CD4-positive, alpha-beta T cell treated with Interleukin-15 for 1 hour (primary cell): ENCODE measurements at regions not wholly inside any gene's neighbourhood (a gene's known extent, or its start where the extent isn't known, plus 50 kb on each side); places are given as distances from the start of the nearest gene placed in this dataset.
"Not testable (repeated sequence)": the region's sequence is repeated elsewhere in the genome, so short reads cannot be mapped to it uniquely, and the experiment has no call there.

ENCODE experiments used
- DNase-seq: peaks from one replicate; pipeline ENCODE4 v3.0.0-alpha.2; 2020

DNA sequence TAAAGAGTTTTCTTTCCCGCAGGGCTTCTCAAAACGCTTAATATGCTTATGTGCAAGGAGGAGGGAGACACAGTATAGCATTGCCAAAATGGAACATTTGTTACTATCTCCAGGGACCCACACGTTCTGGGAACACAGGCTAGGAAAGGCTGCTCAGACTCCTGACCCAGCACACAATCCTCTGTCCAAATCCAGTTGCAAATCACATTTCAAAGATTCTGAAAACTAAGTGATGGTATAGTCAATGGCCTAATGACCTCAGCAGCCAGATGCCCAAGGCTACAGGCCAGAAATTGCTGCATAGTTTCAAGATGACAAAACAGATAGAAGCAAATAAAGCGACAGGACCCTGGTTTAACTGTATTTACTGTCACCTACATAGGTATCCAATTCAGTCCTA is 97.0 kb upstream of the GRIP1 start:
- DNase-seq = no peak

DNA sequence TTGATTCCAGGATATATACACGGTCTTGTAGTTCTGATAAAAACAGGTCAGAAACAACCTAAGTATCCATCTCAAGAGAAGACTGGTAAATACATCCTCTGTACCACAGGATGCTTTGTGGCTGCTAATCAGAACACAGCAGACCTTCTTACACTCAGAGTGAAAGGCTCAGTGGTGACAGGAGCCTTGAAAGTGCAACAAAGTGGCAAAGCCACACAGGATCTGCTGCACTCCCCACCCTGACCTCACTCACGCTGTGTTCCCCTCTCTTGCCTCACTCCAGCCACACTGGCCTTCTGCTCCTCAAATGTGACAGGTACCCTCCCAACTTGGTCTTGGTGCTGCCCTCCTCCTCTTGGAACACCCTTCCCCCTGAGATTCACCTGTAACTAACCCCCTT is 98.1 kb upstream of the GRIP1 start:
- DNase-seq = peak; percentile 29

DNA sequence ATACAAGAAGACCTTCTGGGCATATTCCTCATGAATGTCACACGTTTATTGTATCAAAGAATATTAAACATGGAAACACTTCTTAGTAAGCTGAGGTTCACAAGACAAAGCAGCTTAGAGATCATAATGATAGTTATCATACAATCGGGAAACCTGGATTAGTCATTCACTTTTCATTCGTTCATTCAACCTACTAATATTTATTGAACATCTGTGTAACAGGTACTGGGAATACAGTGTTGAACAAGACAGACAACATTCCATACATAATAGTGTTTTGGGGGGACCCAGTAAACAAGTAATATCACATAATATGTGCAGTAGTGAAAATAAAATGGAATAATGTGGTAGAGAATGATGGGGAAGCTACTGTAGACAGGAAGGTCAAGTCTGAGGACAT is 100.6 kb upstream of the GRIP1 start:
- DNase-seq = no peak

DNA sequence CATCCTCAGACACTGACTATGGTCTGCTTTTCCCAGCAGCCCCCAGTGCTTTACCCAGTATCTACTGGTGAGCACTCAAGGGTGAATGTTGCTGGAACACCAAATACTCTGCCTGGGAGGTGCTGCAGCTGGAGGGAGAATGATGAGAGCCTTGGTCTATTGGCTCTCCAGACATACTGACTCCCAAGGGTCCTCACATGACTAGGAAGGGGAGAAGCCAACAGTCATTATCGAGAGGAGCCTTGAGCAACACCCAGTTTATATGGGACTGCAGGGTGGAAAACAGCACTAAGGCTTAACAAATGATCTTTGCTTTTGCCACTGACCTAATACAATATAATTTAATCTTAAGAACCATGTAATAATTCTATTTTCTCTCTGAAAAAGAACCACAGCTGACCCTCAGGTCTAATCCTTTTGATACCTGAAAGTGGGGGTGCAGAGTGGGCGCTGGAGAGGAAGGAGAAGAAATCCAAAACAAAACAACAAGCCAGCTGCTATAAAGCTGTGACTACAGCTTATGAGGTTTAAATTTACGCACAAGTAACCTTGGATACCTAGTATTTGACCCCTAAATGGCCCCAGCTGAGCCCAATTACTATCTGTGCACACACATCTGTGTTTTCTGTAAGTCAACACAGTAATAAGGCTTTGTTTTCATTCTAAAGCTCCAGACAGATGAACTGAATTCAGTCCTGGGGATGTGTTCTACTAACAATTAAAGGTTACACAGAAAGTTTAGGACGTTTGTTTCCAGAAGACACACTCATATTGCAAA is 107.8 kb upstream of the GRIP1 start:
- DNase-seq = no peak

DNA sequence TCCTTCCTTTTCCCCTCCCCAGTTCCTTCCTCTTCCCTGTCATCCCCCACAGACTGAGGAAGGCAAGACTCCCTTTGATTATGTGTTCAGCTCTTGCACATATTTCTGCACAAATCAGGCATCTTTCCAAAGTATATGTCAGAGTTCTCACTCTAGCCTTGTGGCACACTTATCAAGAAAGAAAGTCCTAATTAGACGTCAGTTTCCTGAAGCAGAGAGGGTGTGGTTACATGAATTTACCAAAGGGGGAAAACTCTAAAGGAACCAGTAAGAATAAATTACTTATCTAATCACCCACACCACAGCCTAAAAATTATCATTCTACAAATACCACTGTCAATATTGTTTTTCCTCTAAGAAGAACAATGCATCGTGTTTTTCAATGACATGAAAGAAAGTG is 120.7 kb upstream of the GRIP1 start:
- no peak for DNase-seq

DNA sequence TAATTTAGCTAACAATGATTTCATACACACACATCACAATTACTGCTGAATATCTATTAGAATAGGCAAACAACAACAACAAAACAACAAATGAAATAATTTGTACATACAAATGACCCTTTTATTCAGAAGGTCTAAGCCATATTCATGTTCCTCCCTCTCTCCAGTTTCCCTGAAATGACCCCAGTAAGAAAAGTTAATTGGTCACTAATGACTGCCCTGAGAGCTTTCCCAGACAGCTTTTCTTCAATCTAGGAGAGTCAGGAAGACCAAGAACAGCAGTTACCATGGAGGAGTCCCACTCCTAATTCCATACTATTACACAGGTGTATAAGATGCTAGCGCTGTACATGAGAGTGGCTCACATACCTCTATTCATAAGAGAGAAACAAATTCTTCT is 121.2 kb upstream of the GRIP1 start:
- no peak for DNase-seq

DNA sequence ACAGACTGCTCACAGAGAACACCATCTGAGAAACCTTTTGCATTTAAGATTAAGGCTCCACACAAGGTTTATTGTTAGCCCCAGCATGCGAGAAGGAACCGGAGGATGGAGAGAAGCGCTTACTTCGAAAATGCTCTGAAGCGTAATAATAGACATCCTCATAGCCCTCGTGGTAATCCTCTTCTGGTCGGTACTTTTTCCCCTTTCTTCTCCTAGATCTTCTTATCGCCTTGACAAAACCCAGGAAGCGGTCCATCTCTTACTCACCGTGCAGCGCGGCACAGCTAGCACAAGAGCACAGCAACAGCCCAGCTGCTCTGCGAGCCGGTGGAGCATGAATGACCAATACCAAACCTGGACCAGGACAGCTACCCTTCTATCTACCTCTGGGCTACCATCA is 125.1 kb upstream of the GRIP1 start:
- DNase-seq = no peak

DNA sequence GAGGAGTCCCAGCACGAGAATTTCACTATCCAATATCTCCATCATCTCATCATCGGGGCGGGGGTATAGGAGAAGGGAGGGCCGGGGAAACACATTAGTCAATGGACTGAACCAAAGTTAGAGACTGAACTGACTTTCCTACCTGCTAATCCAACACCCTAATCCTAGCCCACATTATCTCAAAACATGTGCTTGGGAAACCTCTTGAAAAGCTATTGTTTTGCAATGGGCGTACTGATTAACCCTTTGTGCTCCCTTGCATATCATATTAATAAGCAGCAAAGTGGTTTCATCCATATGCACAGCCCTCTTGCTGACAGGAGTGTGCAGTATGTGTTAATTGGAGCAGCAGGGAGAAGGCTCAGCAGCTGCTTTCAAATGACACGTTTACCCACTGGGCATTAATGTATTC is 125.7 kb upstream of the GRIP1 start:
- DNase-seq = no peak

DNA sequence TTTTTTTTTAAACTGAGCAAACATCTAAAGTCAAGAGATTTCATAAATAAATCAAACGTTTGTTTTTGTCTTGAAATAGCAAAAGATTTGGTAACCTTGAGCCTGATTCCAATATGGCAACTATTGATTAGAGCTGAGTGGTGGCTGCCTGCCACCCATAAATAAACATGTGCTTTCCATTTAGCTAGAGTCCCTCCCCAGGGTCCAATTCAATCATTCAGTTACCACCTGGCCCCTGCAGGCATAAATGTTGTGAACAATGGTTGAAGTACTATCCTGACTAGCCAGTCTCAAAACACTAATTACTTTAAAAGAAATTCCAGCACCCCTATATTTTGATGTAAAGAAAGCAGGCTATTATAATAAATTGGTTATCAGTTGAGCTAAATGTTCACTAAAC is 129.7 kb upstream of the GRIP1 start:
- no peak for DNase-seq

DNA sequence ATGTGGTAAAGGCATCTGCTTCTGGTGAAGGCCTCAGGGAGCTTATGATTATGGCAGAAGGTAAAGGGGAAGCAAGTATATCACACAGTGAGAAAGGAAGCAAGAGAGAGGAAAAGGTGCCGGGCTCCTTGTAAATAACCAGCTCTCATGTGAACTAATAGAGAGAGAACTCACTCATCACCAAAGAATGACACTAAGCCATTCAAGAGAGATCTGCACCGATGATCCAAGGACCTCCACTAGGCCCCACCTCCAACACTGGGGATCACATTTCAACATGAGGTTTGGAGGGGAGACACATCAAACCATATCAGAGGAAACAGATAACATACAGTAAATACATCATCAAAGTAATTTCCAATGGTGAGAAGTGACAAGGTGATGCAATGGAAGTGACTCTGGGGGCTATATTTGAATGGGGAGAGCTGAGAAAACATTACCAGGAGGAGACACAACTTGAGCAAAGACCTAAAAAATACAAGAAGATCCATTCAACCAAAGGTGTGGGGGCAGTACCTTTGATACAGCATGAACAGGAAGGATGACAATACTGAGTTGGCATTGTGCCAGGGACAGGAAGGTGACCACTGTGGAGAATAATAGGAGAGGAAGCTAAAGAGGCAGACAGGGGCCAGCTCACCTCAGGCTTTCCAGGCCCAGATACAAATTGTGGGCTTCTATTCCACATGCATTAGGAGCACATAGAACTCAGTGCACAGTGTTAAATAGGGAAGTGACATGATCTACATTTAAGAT is 134.4 kb upstream of the GRIP1 start:
- no peak for DNase-seq

DNA sequence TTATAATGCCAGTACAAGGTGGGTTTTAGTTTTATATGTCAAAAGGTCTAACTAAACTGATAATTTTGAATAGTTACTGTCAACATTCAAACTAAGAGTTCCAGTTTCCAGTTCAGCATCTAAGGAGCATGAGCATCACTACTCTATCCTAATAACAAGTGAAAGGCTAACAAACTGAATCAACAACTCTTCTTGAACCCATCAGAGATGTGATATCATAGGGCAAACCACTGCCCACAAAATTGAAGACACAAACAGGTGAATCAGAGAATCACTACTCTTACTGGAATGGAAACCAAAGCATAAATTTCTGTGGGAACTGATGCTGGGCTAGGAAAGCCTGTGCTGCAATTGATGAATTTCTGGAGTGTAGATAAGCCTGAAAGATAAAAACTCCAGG is 140.7 kb upstream of the GRIP1 start:
- no peak for DNase-seq

DNA sequence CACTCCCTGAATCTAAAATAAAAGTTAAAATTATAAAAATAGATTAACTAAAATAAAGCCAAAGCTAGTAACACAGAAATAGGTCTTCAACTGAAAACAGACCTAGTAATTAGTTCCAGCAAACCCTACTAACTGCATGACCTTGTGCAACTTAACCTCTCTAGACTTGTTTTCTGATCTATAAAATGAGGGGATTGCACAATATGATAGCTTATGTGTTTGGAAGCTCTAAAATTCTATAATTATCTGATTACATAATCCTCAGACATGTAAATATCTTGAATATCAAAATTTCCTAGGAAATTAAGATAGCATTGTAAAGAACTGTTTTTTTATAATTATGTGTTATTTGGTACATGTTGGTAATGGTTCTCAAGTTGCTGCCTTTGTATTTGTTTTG is 144.1 kb upstream of the GRIP1 start:
- DNase-seq = no peak

DNA sequence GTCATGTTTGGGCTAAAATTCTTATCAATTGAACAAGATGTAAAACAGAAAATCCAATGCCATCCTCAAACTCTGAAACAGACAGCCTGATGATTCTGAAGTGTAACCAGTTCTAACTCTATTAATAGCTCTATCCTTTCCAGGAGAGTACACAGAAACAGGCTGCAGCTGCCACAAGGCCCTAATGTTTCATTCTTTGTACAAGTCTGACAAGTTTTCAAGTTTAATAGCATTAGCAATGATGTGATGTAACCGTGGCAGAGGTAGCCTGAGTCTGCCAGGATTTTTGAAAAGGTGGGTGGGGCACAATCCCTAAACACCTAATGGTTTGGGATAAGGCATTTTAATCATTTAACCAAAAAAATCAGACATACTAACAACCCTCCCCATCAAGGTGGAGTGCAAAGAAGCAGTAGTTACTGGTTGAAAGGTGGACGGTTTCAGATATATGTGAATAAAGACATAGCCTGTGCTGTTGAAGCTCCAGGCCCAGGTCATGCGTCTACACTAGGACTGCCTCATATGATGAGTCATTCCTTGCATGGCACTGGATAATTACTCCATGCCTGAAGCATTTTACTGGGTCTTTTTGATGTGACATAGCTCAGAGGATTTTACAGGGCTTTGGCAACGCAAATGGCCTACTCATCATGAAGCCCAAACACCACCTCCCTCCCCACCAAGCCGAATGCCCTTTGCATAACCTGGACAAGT is 145.1 kb upstream of the GRIP1 start:
- DNase-seq = no peak

DNA sequence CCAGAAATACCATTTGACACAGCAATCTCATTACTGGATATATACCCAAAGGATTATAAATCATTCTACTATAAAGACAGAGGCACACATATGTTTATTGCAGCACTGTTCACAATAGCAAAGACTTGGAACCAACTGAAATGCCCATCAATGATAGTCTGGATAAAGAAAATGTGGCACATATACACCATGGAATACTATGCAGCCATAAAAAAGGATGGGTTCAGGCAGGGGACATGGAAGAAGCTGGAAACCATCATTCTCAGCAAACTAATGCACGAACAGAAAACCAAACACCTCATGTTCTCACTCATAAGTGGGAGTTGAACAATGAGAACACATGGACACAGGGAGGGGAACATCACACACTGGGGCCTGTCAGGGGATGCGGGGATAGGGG is 147.0 kb upstream of the GRIP1 start:
- DNase-seq = not testable (repeated sequence)

DNA sequence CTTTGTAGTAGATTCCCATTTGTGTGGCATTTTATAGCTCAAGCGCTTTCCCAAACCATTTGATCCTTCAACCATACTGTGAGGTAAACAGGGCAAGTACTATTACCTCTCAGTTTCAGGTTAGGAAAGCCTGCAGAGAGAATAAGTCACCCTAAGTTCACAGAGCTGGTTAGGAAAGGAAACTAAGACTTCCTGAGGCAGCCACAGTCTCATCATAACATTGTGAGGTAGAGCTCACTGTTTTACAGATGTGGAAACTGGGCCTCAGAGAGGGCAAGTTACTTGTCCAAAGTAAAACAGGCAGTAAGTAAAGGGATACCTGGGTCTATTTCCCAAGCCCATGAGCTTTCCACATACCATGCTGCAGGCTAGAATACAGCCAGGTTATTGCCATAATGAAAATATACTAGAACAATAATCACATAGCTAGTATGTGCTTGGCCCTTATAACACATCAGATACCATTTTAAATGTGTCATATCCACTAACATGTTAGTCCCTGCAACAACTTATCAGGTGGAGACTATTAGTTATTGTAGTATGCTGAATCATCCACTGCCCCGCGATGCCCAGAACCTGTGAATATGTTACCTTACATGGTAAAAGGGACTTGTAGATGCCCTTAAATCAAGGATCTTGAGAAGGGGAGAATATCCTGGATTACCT is 150.9 kb upstream of the GRIP1 start:
- DNase-seq = no peak

DNA sequence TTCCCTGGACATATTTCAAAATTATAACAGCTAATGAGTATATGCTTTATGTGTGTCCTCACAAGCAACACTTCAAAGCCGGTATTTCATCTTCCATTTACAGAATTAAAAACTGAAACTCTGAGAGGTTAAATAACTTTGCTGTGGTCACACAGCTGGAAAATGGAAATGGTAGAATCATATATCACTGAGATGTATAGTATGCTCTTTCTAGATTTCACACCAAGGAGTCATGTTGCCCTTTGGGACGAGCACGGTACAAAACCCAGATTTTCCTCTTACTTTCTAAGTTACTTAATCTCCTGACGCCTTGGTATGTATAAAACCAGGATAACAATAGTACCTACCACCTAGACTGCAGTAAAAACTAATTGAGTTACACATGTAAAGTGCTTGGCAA is 152.6 kb upstream of the GRIP1 start:
- no peak for DNase-seq

DNA sequence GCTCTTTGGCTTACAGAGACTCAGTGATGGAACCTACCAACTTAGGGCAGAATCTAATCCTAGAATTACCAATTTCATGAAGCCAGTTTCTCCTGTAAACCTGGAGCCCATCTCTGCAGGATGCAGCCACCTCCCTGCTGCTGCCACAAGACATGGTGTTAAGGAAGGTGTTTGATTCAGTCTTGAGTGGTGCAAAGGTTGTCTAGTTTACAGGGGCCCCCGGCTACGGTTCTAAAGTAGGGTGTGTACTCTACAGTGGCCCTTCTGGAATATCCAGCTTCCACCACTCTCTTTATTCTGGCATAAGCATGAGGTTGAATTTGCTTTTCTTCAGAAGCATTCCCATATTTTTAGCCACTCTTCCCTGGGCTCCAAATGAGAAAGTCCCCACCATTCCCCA is 154.1 kb upstream of the GRIP1 start:
- no peak for DNase-seq

DNA sequence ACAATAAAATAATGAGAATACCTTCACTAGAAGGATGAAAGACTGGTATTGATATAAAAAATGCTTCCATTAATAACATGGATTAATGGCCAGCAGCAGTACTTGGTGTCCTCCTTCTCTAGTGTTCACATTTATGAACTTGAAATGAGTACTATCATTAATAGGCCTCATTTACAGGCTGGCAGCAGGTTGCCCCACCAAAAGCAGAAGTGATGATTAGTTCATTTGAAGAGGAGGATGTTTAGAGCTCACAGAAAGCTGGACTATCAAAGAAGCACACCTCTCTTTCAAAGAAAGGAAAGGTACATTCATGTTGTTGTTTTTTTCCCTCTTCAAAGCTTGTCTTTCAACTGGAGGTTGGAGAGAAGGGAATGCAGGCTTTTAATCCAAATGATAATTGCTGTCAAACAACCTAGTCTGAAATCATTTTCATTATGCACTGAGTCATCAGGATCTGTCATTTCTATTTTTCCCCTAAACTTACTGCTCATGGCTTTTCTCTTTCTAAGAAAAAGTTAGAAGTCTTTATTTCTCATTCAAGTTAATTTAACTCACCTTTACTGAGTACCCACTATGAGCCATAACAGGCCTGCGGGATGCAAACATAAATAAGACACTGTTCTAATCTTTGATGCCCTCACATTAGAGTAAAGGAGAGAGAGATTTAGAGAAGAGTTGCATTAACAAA is 157.9 kb upstream of the GRIP1 start:
- DNase-seq = no peak

DNA sequence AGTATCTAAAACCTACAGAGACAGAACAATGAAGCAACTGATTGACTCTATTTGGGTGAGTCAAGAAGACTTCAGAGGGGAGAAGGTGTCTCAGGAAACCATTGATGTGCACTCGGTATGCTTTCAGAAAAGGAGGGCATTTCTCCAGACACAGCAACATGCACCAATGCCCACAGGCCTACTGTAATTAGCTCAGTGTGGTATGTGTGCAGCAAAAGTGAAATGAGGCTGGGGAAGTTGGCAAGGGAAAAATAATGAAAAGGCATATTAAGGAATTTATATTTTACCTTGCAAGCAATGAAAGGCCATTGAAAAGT is 158.4 kb upstream of the GRIP1 start:
- no peak for DNase-seq

DNA sequence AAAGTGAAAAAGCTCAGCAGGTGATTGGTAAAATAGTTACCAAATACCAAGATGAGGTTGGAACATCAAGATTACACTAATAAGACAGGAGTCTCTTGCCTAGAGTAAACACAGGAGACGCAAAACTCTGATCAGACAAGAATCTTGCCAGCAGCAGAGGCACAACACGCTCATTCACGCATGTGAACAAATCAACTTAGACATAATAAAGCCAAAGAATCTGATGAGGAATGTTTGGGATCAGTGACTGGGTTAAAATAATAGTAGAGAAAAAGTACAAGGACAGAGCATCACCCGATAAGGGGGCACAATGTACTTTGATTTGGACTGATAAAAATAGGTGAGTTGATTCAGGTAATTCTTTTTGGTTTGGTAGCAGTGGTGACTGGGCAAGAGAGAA is 159.5 kb upstream of the GRIP1 start:
- no peak for DNase-seq

DNA sequence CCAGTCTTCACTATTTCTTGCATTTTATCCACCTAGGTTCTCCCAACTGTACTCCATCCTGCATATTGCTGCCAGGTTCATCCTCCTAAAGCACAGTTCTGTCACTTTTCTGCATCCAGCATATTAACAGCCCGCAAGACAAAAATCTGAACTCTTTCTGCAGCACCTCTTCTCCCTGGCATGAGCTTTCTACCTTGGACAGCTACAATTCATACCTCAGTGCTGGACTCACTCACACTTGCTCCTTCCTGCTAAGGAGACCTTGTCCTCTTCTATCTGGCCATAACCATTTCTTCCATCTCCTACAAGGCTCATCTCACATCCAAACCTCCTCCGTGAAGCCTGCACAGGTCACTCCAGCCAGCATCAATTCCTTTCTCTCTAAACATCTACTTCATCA is 170.1 kb upstream of the GRIP1 start:
- DNase-seq = no peak

DNA sequence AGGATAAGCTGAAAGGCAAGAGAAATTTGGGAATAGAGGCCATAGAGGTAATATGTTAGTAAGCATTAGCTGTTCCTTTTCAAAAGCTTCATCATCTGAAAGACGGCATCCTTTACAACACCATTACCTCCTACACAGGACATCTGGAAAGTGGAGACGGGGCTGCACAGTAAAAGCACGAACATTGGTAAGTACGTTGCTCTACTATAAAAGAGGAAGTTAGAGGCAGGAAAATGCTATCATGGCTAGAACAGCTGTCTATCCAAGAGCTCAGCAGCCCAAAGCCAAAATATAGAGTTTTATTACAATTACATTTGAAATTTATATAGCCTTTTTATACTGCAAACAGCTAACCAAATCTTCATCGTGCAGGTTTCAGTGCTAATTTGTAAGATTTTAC is 172.3 kb upstream of the GRIP1 start:
- DNase-seq = no peak

DNA sequence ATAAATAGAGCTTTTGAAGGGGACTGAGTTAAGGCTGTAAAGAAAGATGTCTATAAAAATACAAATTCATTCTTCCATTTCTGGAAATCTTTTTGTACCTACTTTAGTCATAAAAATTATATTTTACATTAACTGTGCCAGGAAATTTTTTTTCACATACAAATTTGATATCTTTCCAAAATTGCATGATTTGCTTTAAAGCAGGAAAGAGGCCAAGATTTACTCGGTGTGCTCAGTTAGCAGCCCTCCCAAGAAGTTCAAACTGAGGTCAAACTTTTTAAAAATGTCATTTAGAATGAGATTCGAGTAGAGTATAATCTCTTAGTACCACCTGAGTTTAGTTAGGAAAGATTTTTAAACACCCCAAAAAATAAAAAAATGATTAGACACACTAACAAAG is 173.2 kb upstream of the GRIP1 start:
- no peak for DNase-seq
